WTC11 (cell line): ENCODE measurements at regions not wholly inside any gene's neighbourhood (a gene's known extent, or its start where the extent isn't known, plus 50 kb on each side); places are given as distances from the start of the nearest gene placed in this dataset.

Source experiments
- ATAC-seq: fragments of 200-7000 bp; cut with Tn5 transposase; 2 replicates; pipeline ENCODE4 v1.10.0; 2021; ENCODE audit warnings: mild to moderate bottlenecking, moderate library complexity
- CTCF ChIA-PET: fragments of 300-600 bp; sonication (Branson Sonifier 250); formaldehyde crosslinking; loops from one replicate; lab custom pipeline; 2021; ENCODE audit warnings: antibody characterized with exemption; lab: Charles Lee
- POLR2A ChIA-PET: fragments of 350-600 bp; sonication (Branson Sonifier 250); formaldehyde crosslinking; loops from one replicate; lab custom pipeline; 2021; ENCODE audit warnings: antibody characterized with exemption; lab: Charles Lee
- DNase-seq: peaks from one replicate; pipeline ENCODE4 v3.0.0; 2021; ENCODE audit warnings: low spot score
- H3K27ac Mint-ChIP-seq: 2 replicates; pipeline ENCODE4 v1.8.0; 2021; ENCODE audit warnings: mixed read lengths
- H3K27me3 Mint-ChIP-seq: 2 replicates; pipeline ENCODE4 v1.8.0; 2021; ENCODE audit warnings: low read depth, mild to moderate bottlenecking, moderate library complexity, mixed read lengths
- H3K36me3 Mint-ChIP-seq: 2 replicates; pipeline ENCODE4 v1.8.0; 2021; ENCODE audit warnings: mixed read lengths
- H3K4me1 Mint-ChIP-seq: 2 replicates; pipeline ENCODE4 v1.8.0; 2022; ENCODE audit warnings: mixed read lengths
- H3K4me3 Mint-ChIP-seq: 2 replicates; pipeline ENCODE4 v1.8.0; 2021; ENCODE audit warnings: mild to moderate bottlenecking, moderate library complexity, mixed read lengths
- H3K9me3 Mint-ChIP-seq: 2 replicates; pipeline ENCODE4 v1.8.0; 2021; ENCODE audit warnings: mixed read lengths
- ATF1 ChIP-seq: sonication (generic); formaldehyde crosslinking; IDR thresholded peaks from 2 replicates; pipeline ENCODE4 v1.8.1; 2023; ENCODE audit warnings: mild to moderate bottlenecking, moderate library complexity, missing genetic modification reagents
- CREB1 ChIP-seq: sonication (generic); formaldehyde crosslinking; IDR thresholded peaks from 2 replicates; pipeline ENCODE4 v1.8.0; 2023; ENCODE audit warnings: mild to moderate bottlenecking, missing genetic modification reagents
- E2F5 ChIP-seq: sonication (generic); formaldehyde crosslinking; IDR thresholded peaks from 2 replicates; pipeline ENCODE4 v1.8.1; 2022; ENCODE audit warnings: mild to moderate bottlenecking, moderate library complexity, missing genetic modification reagents
- EMX1 ChIP-seq: fragments of 250-450 bp; sonication (Bioruptor Pico); IDR thresholded peaks from 2 replicates; pipeline ENCODE4 v1.8.0; 2021; ENCODE audit warnings: mild to moderate bottlenecking
- GABPB1 ChIP-seq: sonication (generic); formaldehyde crosslinking; IDR thresholded peaks from 2 replicates; pipeline ENCODE4 v1.8.1; 2023; ENCODE audit warnings: mild to moderate bottlenecking, missing genetic modification reagents
- JAZF1 ChIP-seq: fragments of 250-450 bp; sonication (Bioruptor Pico); IDR thresholded peaks from 2 replicates; pipeline ENCODE4 v1.9.0; 2021; ENCODE audit warnings: moderate library complexity, mild to moderate bottlenecking, inconsistent platforms
- NFE2L1 ChIP-seq: sonication (generic); formaldehyde crosslinking; IDR thresholded peaks from 2 replicates; pipeline ENCODE4 v1.8.1; 2023; ENCODE audit warnings: missing genetic modification reagents
- NR1H2 ChIP-seq: sonication (generic); formaldehyde crosslinking; IDR thresholded peaks from 2 replicates; pipeline ENCODE4 v1.9.0; 2021; ENCODE audit warnings: mild to moderate bottlenecking, moderate library complexity, missing genetic modification reagents
- NR2C2 ChIP-seq: sonication (generic); formaldehyde crosslinking; IDR thresholded peaks from 2 replicates; pipeline ENCODE4 v1.8.0; 2022; ENCODE audit warnings: mild to moderate bottlenecking, missing genetic modification reagents
- PREB ChIP-seq: sonication (generic); formaldehyde crosslinking; IDR thresholded peaks from 2 replicates; pipeline ENCODE4 v1.8.1; 2022; ENCODE audit warnings: mild to moderate bottlenecking, missing genetic modification reagents, moderate library complexity, borderline replicate concordance
- RORB ChIP-seq: fragments of 250-450 bp; sonication (Bioruptor Pico); IDR thresholded peaks from 2 replicates; pipeline ENCODE4 v1.9.0; 2021; ENCODE audit warnings: mild to moderate bottlenecking
- SMAD3 ChIP-seq: sonication (generic); formaldehyde crosslinking; IDR thresholded peaks from 2 replicates; pipeline ENCODE4 v1.8.0; 2022; ENCODE audit warnings: missing genetic modification reagents, mild to moderate bottlenecking, borderline replicate concordance
- TEAD1 ChIP-seq: sonication (generic); formaldehyde crosslinking; IDR thresholded peaks from 2 replicates; pipeline ENCODE4 v1.8.0; 2022; ENCODE audit warnings: mild to moderate bottlenecking, missing genetic modification reagents
- TP53 ChIP-seq: sonication (generic); formaldehyde crosslinking; IDR thresholded peaks from 2 replicates; pipeline ENCODE4 v1.8.1; 2023; ENCODE audit warnings: mild to moderate bottlenecking, missing genetic modification reagents
- ZNF138 ChIP-seq: sonication (generic); formaldehyde crosslinking; conservative IDR thresholded peaks from 2 replicates; pipeline ENCODE4 v1.8.1; 2022; ENCODE audit warnings: mild to moderate bottlenecking, moderate library complexity, missing genetic modification reagents
- ZNF263 ChIP-seq: sonication (generic); formaldehyde crosslinking; IDR thresholded peaks from 2 replicates; pipeline ENCODE4 v1.8.1; 2022; ENCODE audit warnings: low read depth, mild to moderate bottlenecking, moderate library complexity, missing genetic modification reagents
- ZNF671 ChIP-seq: fragments of 250-450 bp; sonication (Bioruptor Pico); IDR thresholded peaks from 2 replicates; pipeline ENCODE4 v1.8.0; 2021; ENCODE audit warnings: mild to moderate bottlenecking
- TF ChIP-seq, protein P1 (sequence below): sonication (generic); formaldehyde crosslinking; IDR thresholded peaks from 2 replicates; pipeline ENCODE4 v1.8.0; 2022; ENCODE audit warnings: mild to moderate bottlenecking, missing genetic modification reagents
- TF ChIP-seq, protein P2 (sequence below): fragments of 250-450 bp; sonication (Bioruptor Pico); conservative IDR thresholded peaks from 2 replicates; pipeline ENCODE4 v1.9.0; 2021; ENCODE audit warnings: mild to moderate bottlenecking

DNA sequence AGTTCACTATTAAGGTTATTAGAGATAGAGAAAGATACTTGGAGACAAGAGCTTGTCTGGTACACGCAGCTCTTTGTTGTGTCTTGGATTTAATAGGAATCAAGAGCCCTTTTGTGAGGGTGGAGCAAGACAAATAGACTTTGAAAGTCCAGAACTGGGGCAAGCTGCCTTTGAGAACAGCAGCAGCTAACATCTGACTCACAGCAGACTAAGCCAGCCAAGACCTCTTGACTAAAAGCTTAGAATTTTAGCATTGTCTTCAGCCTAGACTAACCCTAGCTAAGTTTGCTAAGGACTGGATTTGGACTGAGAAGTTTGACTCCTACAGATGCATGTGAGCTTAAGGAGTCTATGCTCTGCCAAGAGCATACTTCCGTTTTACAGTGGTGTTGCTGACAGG, 201.9 kb upstream of the RBM19 start:
- H3K27ac Mint-ChIP-seq: no peak overlapping the region
- no peak for TF ChIP-seq NR1H2 (CRISPR knock-in tag)
- TF ChIP-seq PREB (CRISPR knock-in tag): no peak
- no peak for TF ChIP-seq GABPB1 (CRISPR knock-in tag)
- TF ChIP-seq ZNF138 (CRISPR knock-in tag): no peak
- TF ChIP-seq SMAD3 (CRISPR knock-in tag): no peak
- TF ChIP-seq JAZF1: no peak
- TF ChIP-seq TP53 (CRISPR knock-in tag): no peak
- no peak for TF ChIP-seq TEAD1 (CRISPR knock-in tag)
- TF ChIP-seq ZNF671: no peak
- no peak for TF ChIP-seq CREB1
- TF ChIP-seq ATF1 (CRISPR knock-in tag): no peak
- TF ChIP-seq ZNF263 (CRISPR knock-in tag): no peak
- CTCF ChIA-PET: interaction anchor here (0.9 to 3.8 kb wide), 12 partner anchors 18 to 340 kb away, joined by 3 to 34 read pairs (median 10); no protein-coding TSS in a partner anchor
- H3K4me3 Mint-ChIP-seq: no peak overlapping the region
- H3K4me1 Mint-ChIP-seq: peaks cover 12% of the 10 kb centered on the region
- no peak for DNase-seq
- H3K36me3 Mint-ChIP-seq: no peaks in the 10 kb centered on the region
- POLR2A ChIA-PET: interaction anchor here (0.5 kb wide), 1 partner anchor 189 kb away, joined by 3 read pairs; no protein-coding TSS in a partner anchor
- no peaks in the 10 kb centered on the region for H3K9me3 Mint-ChIP-seq
- no peak for ATAC-seq
- peaks cover 43% of the 10 kb centered on the region for H3K27me3 Mint-ChIP-seq

DNA sequence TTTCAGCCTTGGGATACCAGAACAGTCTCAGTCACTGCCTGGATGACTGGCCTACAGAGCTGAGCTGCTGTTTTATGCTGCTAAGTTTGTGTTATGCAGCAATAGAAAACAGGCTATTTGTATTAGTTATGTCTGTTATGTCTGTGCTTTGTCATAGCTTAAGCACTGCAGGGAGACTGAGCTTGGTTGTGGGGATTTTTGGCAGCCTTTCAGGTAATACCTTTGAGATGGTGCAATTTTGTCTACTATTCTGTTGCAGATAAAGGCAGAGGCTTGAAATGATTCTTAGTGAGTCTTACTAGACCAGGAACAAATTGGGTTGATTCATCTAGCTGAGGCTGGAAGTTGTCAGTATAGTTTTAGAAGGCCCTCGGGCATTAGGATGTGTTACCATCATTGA, 201.3 kb upstream of the RBM19 start:
- H3K4me3 Mint-ChIP-seq: no peak overlapping the region
- H3K27ac Mint-ChIP-seq: no peak overlapping the region
- H3K27me3 Mint-ChIP-seq: peaks cover 46% of the 10 kb centered on the region
- ChIA-PET POLR2A (no interaction called here), CTCF (interaction anchor here (0.6 to 3.8 kb wide), 26 partner anchors 10 to 456 kb away, joined by 3 to 34 read pairs (median 4); partner anchors contain the start of gene TBX5)
- no peaks in the 10 kb centered on the region for H3K9me3 Mint-ChIP-seq
- no peaks in the 10 kb centered on the region for H3K36me3 Mint-ChIP-seq
- DNase-seq (no peak), ATAC-seq (no peak)
- peaks cover 12% of the 10 kb centered on the region for H3K4me1 Mint-ChIP-seq
- TF ChIP-seq NFE2L1 (no peak), E2F5 (no peak), ZNF138 (CRISPR knock-in tag) (no peak), RORB (CRISPR knock-in tag) (no peak), CREB1 (no peak), EMX1 (CRISPR knock-in tag) (no peak), NR2C2 (CRISPR knock-in tag) (no peak)
- TF ChIP-seq, protein P1, sequence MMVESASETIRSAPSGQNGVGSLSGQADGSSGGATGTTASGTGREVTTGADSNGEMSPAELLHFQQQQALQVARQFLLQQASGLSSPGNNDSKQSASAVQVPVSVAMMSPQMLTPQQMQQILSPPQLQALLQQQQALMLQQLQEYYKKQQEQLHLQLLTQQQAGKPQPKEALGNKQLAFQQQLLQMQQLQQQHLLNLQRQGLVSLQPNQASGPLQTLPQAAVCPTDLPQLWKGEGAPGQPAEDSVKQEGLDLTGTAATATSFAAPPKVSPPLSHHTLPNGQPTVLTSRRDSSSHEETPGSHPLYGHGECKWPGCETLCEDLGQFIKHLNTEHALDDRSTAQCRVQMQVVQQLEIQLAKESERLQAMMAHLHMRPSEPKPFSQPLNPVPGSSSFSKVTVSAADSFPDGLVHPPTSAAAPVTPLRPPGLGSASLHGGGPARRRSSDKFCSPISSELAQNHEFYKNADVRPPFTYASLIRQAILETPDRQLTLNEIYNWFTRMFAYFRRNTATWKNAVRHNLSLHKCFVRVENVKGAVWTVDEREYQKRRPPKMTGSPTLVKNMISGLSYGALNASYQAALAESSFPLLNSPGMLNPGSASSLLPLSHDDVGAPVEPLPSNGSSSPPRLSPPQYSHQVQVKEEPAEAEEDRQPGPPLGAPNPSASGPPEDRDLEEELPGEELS: no peak
- TF ChIP-seq, protein P2, sequence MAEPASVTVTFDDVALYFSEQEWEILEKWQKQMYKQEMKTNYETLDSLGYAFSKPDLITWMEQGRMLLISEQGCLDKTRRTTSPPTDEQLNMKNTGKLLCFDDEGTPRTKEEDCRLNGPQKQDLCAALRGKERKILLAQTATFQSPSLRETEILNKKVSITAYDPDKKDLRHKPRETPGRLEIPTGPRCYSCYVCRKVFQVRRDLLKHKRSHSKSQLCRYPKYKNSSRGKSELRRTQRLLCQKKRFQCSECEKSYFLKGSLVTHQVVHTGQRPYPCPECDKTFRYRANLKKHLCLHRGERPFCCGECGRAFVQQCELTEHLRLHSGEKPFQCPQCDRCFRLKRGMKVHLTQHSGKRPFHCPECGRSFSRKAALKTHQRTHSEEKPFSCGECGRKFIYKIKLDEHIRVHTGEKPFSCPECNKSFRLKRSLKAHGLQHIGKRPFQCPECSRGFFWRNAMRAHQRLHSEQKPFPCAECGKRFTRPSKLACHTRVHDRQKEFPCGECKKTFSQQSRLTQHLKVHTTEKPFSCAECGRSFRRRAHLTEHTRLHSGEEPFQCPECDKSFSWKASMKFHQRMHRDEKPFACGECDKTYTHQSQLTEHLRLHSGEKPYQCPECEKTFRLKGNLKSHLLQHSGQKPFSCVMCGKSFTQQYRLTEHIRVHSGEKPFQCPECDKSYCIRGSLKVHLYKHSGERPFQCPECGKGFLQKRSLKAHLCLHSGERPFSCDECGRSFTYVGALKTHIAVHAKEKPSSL (CRISPR knock-in tag): no peak
